ENCODE measurements at regions not wholly inside any gene's neighbourhood (a gene's known extent, or its start where the extent isn't known, plus 50 kb on each side); places are given as distances from the start of the nearest gene placed in this dataset.
"Not testable (repeated sequence)": the region's sequence is repeated elsewhere in the genome, so short reads cannot be mapped to it uniquely, and the experiment has no call there.

- ChIA-PET POLR2A (no interaction called here), CTCF (no interaction called here)
- TF ChIP-seq ELF4 (IDR thresholded peaks at IDR 0.05) (no peak), NFRKB (IDR thresholded peaks at IDR 0.05) (no peak), L3MBTL2 (conservative IDR thresholded peaks at IDR 0.05) (no peak), FOXA1 (IDR thresholded peaks at IDR 0.05) (no peak), BHLHE40 (IDR thresholded peaks at IDR 0.05; ENCODE audit: borderline replicate concordance) (no peak), FOXK2 (IDR thresholded peaks at IDR 0.05) (no peak), FOXM1 (IDR thresholded peaks at IDR 0.05; ENCODE audit: borderline replicate concordance) (no peak), ARNT (IDR thresholded peaks at IDR 0.05) (no peak), ZNF384 (IDR thresholded peaks at IDR 0.05) (no peak), LEF1 (IDR thresholded peaks at IDR 0.05; ENCODE audit: borderline replicate concordance) (no peak), SUZ12 (IDR thresholded peaks at IDR 0.05) (no peak), CTBP1 (IDR thresholded peaks at IDR 0.05; ENCODE audit: borderline replicate concordance) (no peak), SP1 (IDR thresholded peaks at IDR 0.05) (no peak), TARDBP (IDR thresholded peaks at IDR 0.05) (no peak), HDGF (IDR thresholded peaks at IDR 0.05; ENCODE audit: borderline replicate concordance) (no peak)
- TF ChIP-seq, protein P1, sequence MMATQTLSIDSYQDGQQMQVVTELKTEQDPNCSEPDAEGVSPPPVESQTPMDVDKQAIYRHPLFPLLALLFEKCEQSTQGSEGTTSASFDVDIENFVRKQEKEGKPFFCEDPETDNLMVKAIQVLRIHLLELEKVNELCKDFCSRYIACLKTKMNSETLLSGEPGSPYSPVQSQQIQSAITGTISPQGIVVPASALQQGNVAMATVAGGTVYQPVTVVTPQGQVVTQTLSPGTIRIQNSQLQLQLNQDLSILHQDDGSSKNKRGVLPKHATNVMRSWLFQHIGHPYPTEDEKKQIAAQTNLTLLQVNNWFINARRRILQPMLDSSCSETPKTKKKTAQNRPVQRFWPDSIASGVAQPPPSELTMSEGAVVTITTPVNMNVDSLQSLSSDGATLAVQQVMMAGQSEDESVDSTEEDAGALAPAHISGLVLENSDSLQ (IDR thresholded peaks at IDR 0.05) = no peak
- no peak for DNase-seq (ENCODE audit: extremely low spot score)
Observed at GRCh38 chr3:64365877-64366276, 140.6 kb upstream of the PRICKLE2 start.

- ChIA-PET POLR2A (no interaction called here), CTCF (no interaction called here)
Observed at GRCh38 chr3:64363842-64364241, 138.6 kb upstream of the PRICKLE2 start.

DNA sequence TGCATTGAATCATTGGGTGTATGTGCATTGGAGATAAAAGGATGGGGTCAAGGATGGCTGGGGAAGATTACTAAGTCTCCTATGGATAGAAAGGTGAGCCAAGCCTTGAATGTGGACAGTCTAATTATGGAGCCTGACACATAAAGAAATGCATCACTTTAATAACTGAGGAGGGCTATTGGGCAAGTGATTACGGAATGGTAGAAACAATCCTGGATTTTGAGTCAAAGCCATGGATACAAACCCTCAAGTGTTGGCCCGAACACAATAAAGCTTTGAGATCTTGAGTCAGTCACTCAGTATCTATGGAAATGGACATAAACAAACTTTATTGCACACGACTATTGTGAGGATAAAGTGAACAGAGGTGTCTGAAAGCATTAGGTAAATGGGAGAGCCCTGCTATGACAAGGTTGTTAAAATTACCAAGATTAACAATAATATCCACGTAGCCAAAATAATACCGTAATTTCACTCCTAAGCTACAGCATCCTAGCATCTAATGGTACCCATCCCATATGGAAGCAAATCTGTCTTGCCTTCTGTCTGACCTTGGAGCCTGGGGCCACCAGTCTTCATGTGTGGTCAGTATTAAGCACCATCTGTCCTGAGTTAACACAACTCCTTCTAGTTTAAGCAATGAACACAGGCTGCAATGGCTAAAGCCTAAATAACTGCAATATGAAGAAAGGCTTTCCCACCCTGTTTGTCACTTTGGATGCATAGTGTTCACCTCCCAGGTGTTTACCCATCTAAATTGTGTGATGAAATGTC lies 136.9 kb upstream of the PRICKLE2 start:
- TF ChIP-seq ZNF384 (IDR thresholded peaks at IDR 0.05) (no peak), LEF1 (IDR thresholded peaks at IDR 0.05; ENCODE audit: borderline replicate concordance) (no peak), BHLHE40 (IDR thresholded peaks at IDR 0.05; ENCODE audit: borderline replicate concordance) (no peak), NFRKB (IDR thresholded peaks at IDR 0.05) (no peak), ARNT (IDR thresholded peaks at IDR 0.05) (no peak)
- CTCF ChIA-PET = no interaction called here
- POLR2A ChIA-PET = no interaction called here
- DNase-seq (ENCODE audit: extremely low spot score) = no peak

More at GRCh38 chr3:64363842-64364241, 138.6 kb upstream of the PRICKLE2 start:
- DNase-seq (ENCODE audit: extremely low spot score) = no peak
- no peak for TF ChIP-seq HDGF (IDR thresholded peaks at IDR 0.05; ENCODE audit: borderline replicate concordance)
- TF ChIP-seq L3MBTL2 (conservative IDR thresholded peaks at IDR 0.05) = no peak
- no peak for TF ChIP-seq FOXA1 (IDR thresholded peaks at IDR 0.05)
- TF ChIP-seq FOXM1 (IDR thresholded peaks at IDR 0.05; ENCODE audit: borderline replicate concordance) = no peak
- TF ChIP-seq LEF1 (IDR thresholded peaks at IDR 0.05; ENCODE audit: borderline replicate concordance) = no peak
- TF ChIP-seq TARDBP (IDR thresholded peaks at IDR 0.05) = no peak
- no peak for TF ChIP-seq ZNF384 (IDR thresholded peaks at IDR 0.05)
- no peak for TF ChIP-seq SP1 (IDR thresholded peaks at IDR 0.05)
- no peak for TF ChIP-seq ELF4 (IDR thresholded peaks at IDR 0.05)
- TF ChIP-seq SUZ12 (IDR thresholded peaks at IDR 0.05) = no peak

- POLR2A ChIA-PET = not testable (repeated sequence)
Observed at GRCh38 chr3:64361036-64361435, 135.8 kb upstream of the PRICKLE2 start.

DNA sequence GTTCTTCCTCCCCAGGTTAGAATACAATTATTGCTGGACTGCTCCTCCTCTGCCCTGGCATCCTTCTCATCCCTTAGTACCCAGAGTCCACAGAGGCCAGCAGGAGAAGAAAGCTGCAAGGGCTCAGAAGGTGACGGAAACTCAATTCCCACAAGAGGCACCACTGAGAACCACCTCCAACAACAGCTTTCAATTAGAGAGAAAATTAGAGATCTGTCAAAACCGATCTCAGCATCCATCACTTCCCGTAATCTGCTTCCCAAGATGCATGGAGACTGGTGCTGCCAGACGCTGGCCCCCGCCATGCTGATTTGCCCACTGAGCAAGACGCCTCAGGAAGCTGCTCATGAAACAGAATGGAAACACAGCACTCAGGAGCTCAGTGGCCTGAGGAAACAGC lies 135.0 kb upstream of the PRICKLE2 start:
- CTCF ChIA-PET = no interaction called here
- TF ChIP-seq ARNT (IDR thresholded peaks at IDR 0.05) = no peak
- TF ChIP-seq L3MBTL2 (conservative IDR thresholded peaks at IDR 0.05) = no peak
- TF ChIP-seq ELF4 (IDR thresholded peaks at IDR 0.05) = no peak
- no peak for TF ChIP-seq FOXK2 (IDR thresholded peaks at IDR 0.05)
- TF ChIP-seq LEF1 (IDR thresholded peaks at IDR 0.05; ENCODE audit: borderline replicate concordance) = no peak
- TF ChIP-seq HDGF (IDR thresholded peaks at IDR 0.05; ENCODE audit: borderline replicate concordance) = no peak
- TF ChIP-seq, protein P1 (IDR thresholded peaks at IDR 0.05) = no peak
- TF ChIP-seq FOXM1 (IDR thresholded peaks at IDR 0.05; ENCODE audit: borderline replicate concordance) = no peak
- TF ChIP-seq FOXA1 (IDR thresholded peaks at IDR 0.05) = no peak
- TF ChIP-seq CTBP1 (IDR thresholded peaks at IDR 0.05; ENCODE audit: borderline replicate concordance) = no peak
- DNase-seq (ENCODE audit: extremely low spot score) = no peak
- POLR2A ChIA-PET = no interaction called here

More at GRCh38 chr3:64361036-64361435, 135.8 kb upstream of the PRICKLE2 start:
- DNase-seq (ENCODE audit: extremely low spot score); CTCF ChIA-PET: not testable (repeated sequence)

- ChIA-PET CTCF (no interaction called here), POLR2A (no interaction called here)
- DNase-seq (ENCODE audit: extremely low spot score) = no peak
- no peak for TF ChIP-seq ARNT (IDR thresholded peaks at IDR 0.05)
- TF ChIP-seq TARDBP (IDR thresholded peaks at IDR 0.05) = no peak
- TF ChIP-seq SUZ12 (IDR thresholded peaks at IDR 0.05) = no peak
- TF ChIP-seq FOXA1 (IDR thresholded peaks at IDR 0.05) = no peak
- TF ChIP-seq ELF4 (IDR thresholded peaks at IDR 0.05) = no peak
- TF ChIP-seq LEF1 (IDR thresholded peaks at IDR 0.05; ENCODE audit: borderline replicate concordance) = no peak
- TF ChIP-seq, protein P1 (IDR thresholded peaks at IDR 0.05) = no peak
- TF ChIP-seq BHLHE40 (IDR thresholded peaks at IDR 0.05; ENCODE audit: borderline replicate concordance) = no peak
- no peak for TF ChIP-seq NFRKB (IDR thresholded peaks at IDR 0.05)
- no peak for TF ChIP-seq ZNF384 (IDR thresholded peaks at IDR 0.05)
- no peak for TF ChIP-seq CTBP1 (IDR thresholded peaks at IDR 0.05; ENCODE audit: borderline replicate concordance)
Observed at GRCh38 chr3:64359735-64360134, 134.5 kb upstream of the PRICKLE2 start.
